ENCODE measurements at regions not wholly inside any gene's neighbourhood (a gene's known extent, or its start where the extent isn't known, plus 50 kb on each side); places are given as distances from the start of the nearest gene placed in this dataset.
"Not testable (repeated sequence)": the region's sequence is repeated elsewhere in the genome, so short reads cannot be mapped to it uniquely, and the experiment has no call there.

DNA sequence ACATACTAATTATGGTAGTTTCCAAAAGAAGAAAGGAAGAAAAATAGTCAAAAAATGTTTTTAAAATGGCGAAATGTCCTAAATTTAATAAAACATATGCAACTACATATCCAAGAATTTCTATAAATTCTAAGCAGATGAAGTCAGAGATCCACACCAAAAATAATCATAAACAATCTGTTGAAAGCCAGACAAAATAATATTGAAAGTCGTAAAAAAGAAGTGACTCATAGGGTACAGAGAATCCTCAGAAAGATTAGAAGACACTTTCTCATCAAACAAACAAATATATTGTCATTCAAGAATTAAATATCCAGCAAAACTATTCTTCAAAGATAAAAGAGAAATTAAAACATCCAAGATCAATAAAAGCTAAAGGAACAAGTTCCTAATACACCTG lies 281.4 kb upstream of the ZNF804A start:
- TF ChIP-seq CTCF (IDR thresholded peaks at IDR 0.05; ENCODE audit: unreplicated experiment): no peak
- DNase-seq (ENCODE audit: unreplicated experiment): no peak
- no peaks in the 10 kb centered on the region for H3K36me3 Mint-ChIP-seq (ENCODE audit: insufficient read depth, unreplicated experiment)
- intact Hi-C loops (cut with micrococcal nuclease): no loop called here
- BruUV-seq (replicated peaks): no TSS peak
- no peaks in the 10 kb centered on the region for H3K27me3 Mint-ChIP-seq (ENCODE audit: insufficient read depth, unreplicated experiment)
- no peaks in the 10 kb centered on the region for H3K9me3 Mint-ChIP-seq (ENCODE audit: unreplicated experiment)
- CTCF ChIA-PET: no interaction called here
- no peak overlapping the region for H3K27ac Mint-ChIP-seq (ENCODE audit: low read depth, unreplicated experiment)
- H3K4me3 Mint-ChIP-seq (ENCODE audit: unreplicated experiment): no peak overlapping the region
- H3K4me1 Mint-ChIP-seq (ENCODE audit: insufficient read depth, unreplicated experiment): peaks cover 13% of the 10 kb centered on the region
- POLR2A ChIA-PET: no interaction called here

DNA sequence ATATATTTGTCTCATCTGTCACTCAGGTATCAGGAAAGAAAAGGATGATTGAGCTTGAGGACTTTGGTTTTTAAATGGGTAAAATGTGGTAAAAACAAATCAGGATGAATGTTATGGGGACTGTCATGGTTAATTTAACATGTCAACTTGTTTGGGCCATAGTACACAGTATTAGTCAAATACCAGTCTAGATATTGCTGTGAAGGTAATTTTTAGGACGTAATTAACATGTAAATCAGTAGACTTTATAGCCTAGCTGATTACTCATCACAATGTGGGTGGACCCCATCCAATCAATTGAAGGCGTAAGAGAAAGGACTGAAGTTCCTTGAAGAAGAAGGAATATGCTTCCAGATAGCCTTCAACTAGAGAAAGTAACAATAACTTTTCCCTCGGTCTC lies 275.7 kb upstream of the ZNF804A start:
- no peak overlapping the region for H3K4me3 Mint-ChIP-seq (ENCODE audit: unreplicated experiment)
- ChIA-PET CTCF (interaction anchor here (0.7 kb wide), 1 partner anchor 658 kb away, joined by 3 read pairs; no protein-coding TSS in a partner anchor), POLR2A (interaction anchor here (0.7 kb wide), 1 partner anchor 695 kb away, joined by 3 read pairs; no protein-coding TSS in a partner anchor)
- H3K4me1 Mint-ChIP-seq (ENCODE audit: insufficient read depth, unreplicated experiment): no peaks in the 10 kb centered on the region
- H3K9me3 Mint-ChIP-seq (ENCODE audit: unreplicated experiment): no peaks in the 10 kb centered on the region
- H3K36me3 Mint-ChIP-seq (ENCODE audit: insufficient read depth, unreplicated experiment): no peaks in the 10 kb centered on the region
- no TSS peak for BruUV-seq (replicated peaks)
- no peak overlapping the region for H3K27ac Mint-ChIP-seq (ENCODE audit: low read depth, unreplicated experiment)
- intact Hi-C loops (cut with micrococcal nuclease): no loop called here
- DNase-seq (ENCODE audit: unreplicated experiment): no peak
- no peak for TF ChIP-seq CTCF (IDR thresholded peaks at IDR 0.05; ENCODE audit: unreplicated experiment)
- no peaks in the 10 kb centered on the region for H3K27me3 Mint-ChIP-seq (ENCODE audit: insufficient read depth, unreplicated experiment)

GRCh38 chr2:184326066-184326465 lies 272.3 kb upstream of the ZNF804A start:
- POLR2A ChIA-PET: no interaction called here
- no TSS peak for BruUV-seq (replicated peaks)
- Mint-ChIP-seq H3K27ac (ENCODE audit: low read depth, unreplicated experiment) (no peak overlapping the region), H3K27me3 (ENCODE audit: insufficient read depth, unreplicated experiment) (no peaks in the 10 kb centered on the region), H3K36me3 (ENCODE audit: insufficient read depth, unreplicated experiment) (no peaks in the 10 kb centered on the region), H3K4me3 (ENCODE audit: unreplicated experiment) (no peak overlapping the region), H3K9me3 (ENCODE audit: unreplicated experiment) (no peaks in the 10 kb centered on the region), H3K4me1 (ENCODE audit: insufficient read depth, unreplicated experiment) (no peaks in the 10 kb centered on the region)
- intact Hi-C loops (cut with micrococcal nuclease): no loop called here
- DNase-seq (ENCODE audit: unreplicated experiment): no peak
- CTCF ChIA-PET: no interaction called here
- TF ChIP-seq CTCF (IDR thresholded peaks at IDR 0.05; ENCODE audit: unreplicated experiment): no peak

DNA sequence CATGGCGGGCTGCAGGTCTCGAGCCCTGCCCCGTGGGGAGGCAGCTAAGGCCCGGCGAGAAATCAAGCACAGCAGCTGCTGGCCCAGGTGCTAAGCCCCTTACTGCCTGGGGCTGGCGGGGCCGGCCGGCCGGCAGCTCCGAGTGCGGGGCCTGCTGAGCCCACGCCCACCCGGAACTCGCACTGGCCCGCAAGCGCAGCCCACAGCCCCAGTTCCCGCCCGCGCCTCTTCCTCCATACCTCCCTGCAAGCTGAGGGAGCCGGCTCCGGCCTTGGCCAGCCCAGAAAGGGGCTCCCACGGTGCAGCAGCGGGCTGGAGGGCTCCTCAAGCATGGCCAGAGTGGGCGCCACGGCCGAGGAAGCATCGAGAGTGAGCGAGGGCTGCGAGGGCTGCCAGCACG lies 270.5 kb upstream of the ZNF804A start:
- H3K36me3 Mint-ChIP-seq (ENCODE audit: insufficient read depth, unreplicated experiment); intact Hi-C loops (cut with micrococcal nuclease); POLR2A ChIA-PET; CTCF ChIA-PET; H3K27me3 Mint-ChIP-seq (ENCODE audit: insufficient read depth, unreplicated experiment); H3K9me3 Mint-ChIP-seq (ENCODE audit: unreplicated experiment); BruUV-seq (replicated peaks); H3K4me3 Mint-ChIP-seq (ENCODE audit: unreplicated experiment); H3K4me1 Mint-ChIP-seq (ENCODE audit: insufficient read depth, unreplicated experiment); H3K27ac Mint-ChIP-seq (ENCODE audit: low read depth, unreplicated experiment); DNase-seq (ENCODE audit: unreplicated experiment): not testable (repeated sequence)

- H3K4me1 Mint-ChIP-seq (ENCODE audit: insufficient read depth, unreplicated experiment); H3K27ac Mint-ChIP-seq (ENCODE audit: low read depth, unreplicated experiment); H3K27me3 Mint-ChIP-seq (ENCODE audit: insufficient read depth, unreplicated experiment); intact Hi-C loops (cut with micrococcal nuclease); CTCF ChIA-PET; BruUV-seq (replicated peaks); H3K36me3 Mint-ChIP-seq (ENCODE audit: insufficient read depth, unreplicated experiment); POLR2A ChIA-PET; DNase-seq (ENCODE audit: unreplicated experiment); H3K9me3 Mint-ChIP-seq (ENCODE audit: unreplicated experiment); H3K4me3 Mint-ChIP-seq (ENCODE audit: unreplicated experiment): not testable (repeated sequence)
Observed at GRCh38 chr2:184330561-184330960, 267.8 kb upstream of the ZNF804A start.

Measured in MCF 10A (cell line).